Aorta (tissue), 5 donors: ENCODE measurements at regions not wholly inside any gene's neighbourhood (a gene's known extent, or its start where the extent isn't known, plus 50 kb on each side); places are given as distances from the start of the nearest gene placed in this dataset.

Experiments
- ATAC-seq: fragments of 200-7000 bp; cut with Tn5 transposase; one replicate; pipeline ENCODE4 v1.9.1; 2022; ENCODE audit warnings: moderate library complexity; ENCODE audit not compliant: low FRiP score
- DNase-seq, 2 donors: peaks; one replicate each; pipeline ENCODE4 v3.0.0-alpha.2; 2020
- H3K27ac ChIP-seq, 2 donors: one replicate each; pipeline ENCODE4 v1.5.1; 2013; ENCODE audit warnings: low read length in 2 of 2, mild to moderate bottlenecking in 2 of 2, moderate library complexity in 2 of 2, control low read depth in 1 of 2, inconsistent platforms in 1 of 2, low read depth in 1 of 2
- H3K27me3 ChIP-seq, 2 donors: one replicate each; pipeline ENCODE4 v1.6.1; 2013; ENCODE audit warnings: control low read depth in 1 of 2, low read length in 1 of 2, mild to moderate bottlenecking in 1 of 2, moderate library complexity in 1 of 2; ENCODE audit not compliant: insufficient read depth in 2 of 2, control insufficient read depth in 1 of 2
- H3K36me3 ChIP-seq, 2 donors: one replicate each; pipeline ENCODE4 v1.6.1; 2013; ENCODE audit warnings: control low read depth in 1 of 2, low read length in 1 of 2, mild to moderate bottlenecking in 1 of 2; ENCODE audit not compliant: insufficient read depth in 2 of 2, control insufficient read depth in 1 of 2
- H3K4me1 ChIP-seq, 2 donors: one replicate each; pipeline ENCODE4 v1.6.1; 2013; ENCODE audit warnings: low read length in 2 of 2, control low read depth in 1 of 2, mild to moderate bottlenecking in 1 of 2, moderate library complexity in 1 of 2; ENCODE audit not compliant: insufficient read depth in 2 of 2, control insufficient read depth in 1 of 2
- H3K4me3 ChIP-seq, 2 donors: one replicate each; pipeline ENCODE4 v1.5.1; 2013; ENCODE audit warnings: low read length in 2 of 2, control low read depth in 1 of 2, mild to moderate bottlenecking in 1 of 2
- H3K9me3 ChIP-seq: one replicate; pipeline ENCODE4 v1.6.1; 2013; ENCODE audit warnings: mild to moderate bottlenecking, low read length; ENCODE audit not compliant: control insufficient read depth
- WGBS, 2 donors: extraction: QIAGEN DNeasy Blood & Tissue Kit; methylation state at CpG; one replicate each; pipeline ENCODE4 v1.1.7; 2013; 5-methylcytosine and 5-hydroxymethylcytosine counted together
- intact Hi-C, 2 donors: fragments of 100-400 bp; cut with DNase I; formaldehyde crosslinking; loops; one replicate each; pipeline versions ENCODE4 v1.14.2 to v1.15.0; 2022
- donor health status: healthy with polysubstance abuse.
- donor health status: Bipolar disorder and iron deficiency.
- donor health status: DM: no; HTN: no; CAD: no.
- donor health status: DM: no; HTN: no; CAD: no.
- donor health status: DM: yes; HTN: yes; CAD: no.

DNA sequence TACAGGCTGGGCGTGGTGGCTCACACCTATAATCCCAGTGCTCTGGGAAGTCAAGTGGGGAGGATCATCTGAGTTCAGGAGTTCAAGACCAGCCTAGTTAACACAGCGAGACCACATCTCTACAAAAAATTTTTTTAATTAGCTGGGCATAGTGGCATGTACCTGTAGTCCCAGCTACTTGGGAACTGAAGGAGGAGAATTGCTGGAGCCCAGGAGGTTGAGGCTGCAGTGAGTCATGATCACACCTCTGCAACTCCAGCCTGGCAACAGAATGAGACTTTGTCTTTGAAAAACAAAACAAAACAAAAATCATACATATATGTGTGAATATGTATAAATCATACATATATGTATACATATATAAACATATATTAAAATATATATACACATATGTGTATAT is 54.1 kb upstream of the MARCHF10 start:
- no peak for DNase-seq
- 98 to 99% methylated on average over 2 of the region's 2 CpGs for WGBS, 2 donors
- no peaks in the 10 kb centered on the region for H3K4me1 ChIP-seq
- H3K36me3 ChIP-seq, result no peaks in the 10 kb centered on the region
- H3K9me3 ChIP-seq, result no peaks in the 10 kb centered on the region
- no peak for ATAC-seq
- no peak overlapping the region for H3K4me3 ChIP-seq
- no peaks in the 10 kb centered on the region for H3K27me3 ChIP-seq
- intact Hi-C loops, result loop anchor here in 1 of 2 donors (10.0 kb wide), 1 partner anchor 103 kb away; the partner anchor contains the start of gene TANC2
- H3K27ac ChIP-seq, result no peak overlapping the region

DNA sequence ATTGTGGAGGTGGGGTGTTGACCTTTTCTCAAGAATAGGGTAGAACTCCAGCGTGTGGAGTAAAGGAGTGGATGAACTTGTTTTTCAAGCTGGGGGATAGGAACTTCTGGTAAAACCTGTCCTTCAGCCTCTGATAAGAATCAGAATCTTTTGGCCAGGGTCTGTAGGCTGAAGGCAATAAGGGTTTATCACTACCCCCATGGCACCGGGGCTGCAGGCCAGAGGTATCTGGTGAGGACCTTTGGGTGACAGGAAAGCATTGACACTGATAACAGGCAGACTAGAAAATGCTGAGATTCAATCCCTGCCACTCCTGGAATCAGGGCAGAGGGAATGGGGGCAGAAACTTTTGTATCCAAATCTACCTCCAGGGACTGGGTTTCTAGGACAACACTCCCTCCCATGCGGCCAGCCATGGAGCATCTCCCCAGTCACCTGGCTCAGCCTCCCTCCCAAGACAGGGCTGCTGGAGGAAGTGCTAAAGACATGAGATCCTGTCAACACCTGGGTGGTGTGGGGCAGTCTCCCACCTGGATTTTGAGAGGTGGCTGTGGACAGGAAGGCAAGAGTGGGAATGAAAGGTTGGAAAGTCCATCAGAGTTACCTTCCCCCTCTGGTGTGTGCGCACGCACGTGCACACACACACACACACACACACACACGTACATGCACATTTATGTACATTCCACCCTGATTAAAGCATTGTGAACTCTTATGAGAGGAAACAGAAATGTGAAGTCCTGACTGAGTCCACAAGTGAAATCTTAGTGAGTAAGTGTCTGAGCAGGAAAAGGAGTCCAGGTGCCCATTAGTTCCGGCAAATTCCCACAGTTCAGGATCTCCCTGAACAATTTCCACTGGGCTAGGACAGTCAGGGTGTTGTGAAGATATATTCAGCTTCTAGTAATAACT is 53.1 kb upstream of the MARCHF10 start:
- no peaks in the 10 kb centered on the region for H3K4me1 ChIP-seq
- H3K4me3 ChIP-seq, result no peak overlapping the region
- ATAC-seq (no peak), DNase-seq (no peak)
- H3K9me3 ChIP-seq, result no peaks in the 10 kb centered on the region
- H3K27ac ChIP-seq, result no peak overlapping the region
- no peaks in the 10 kb centered on the region for H3K27me3 ChIP-seq
- WGBS, 2 donors, result 86 to 88% methylated on average over 8 of the region's 8 CpGs
- H3K36me3 ChIP-seq, result no peaks in the 10 kb centered on the region
- intact Hi-C loops, result loop anchor here in 1 of 2 donors (10.0 kb wide), 1 partner anchor 104 kb away; the partner anchor contains the start of gene TANC2

DNA sequence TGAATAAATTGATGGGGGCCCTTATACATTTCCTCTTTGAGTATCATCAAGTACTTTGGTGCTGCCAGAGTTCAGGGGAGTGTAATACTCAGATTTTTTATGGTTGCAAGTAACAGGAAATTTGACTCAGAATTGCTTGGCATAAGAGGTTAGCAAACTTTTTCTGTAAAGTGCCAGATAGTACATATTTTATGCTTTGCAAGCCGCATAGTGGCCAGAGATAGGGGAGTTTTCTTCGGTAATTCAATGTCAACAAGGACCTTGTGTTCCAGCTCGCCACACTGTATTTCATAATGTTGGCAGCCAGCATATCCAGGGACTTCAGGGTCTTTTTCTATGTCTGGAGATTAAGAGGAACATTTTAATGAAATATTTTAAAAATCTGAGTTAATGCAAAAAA is 51.0 kb upstream of the MARCHF10 start:
- no peak for DNase-seq
- ATAC-seq, result peak; percentile 56
- no peaks in the 10 kb centered on the region for H3K36me3 ChIP-seq
- WGBS, 2 donors, result 4 to 6% methylated on average over 3 of the region's 3 CpGs
- H3K27me3 ChIP-seq, result no peaks in the 10 kb centered on the region
- intact Hi-C loops, result loop anchor here in 1 of 2 donors (5.0 kb wide), 1 partner anchor 37 kb away; no protein-coding TSS in a partner anchor
- H3K4me1 ChIP-seq, result no peaks in the 10 kb centered on the region
- H3K4me3 ChIP-seq, result no peak overlapping the region
- peak overlapping the region in 1 of 2 donors; percentile 65 for H3K27ac ChIP-seq
- no peaks in the 10 kb centered on the region for H3K9me3 ChIP-seq
